GM12891 (cell line): ENCODE measurements at regions not wholly inside any gene's neighbourhood (a gene's known extent, or its start where the extent isn't known, plus 50 kb on each side); places are given as distances from the start of the nearest gene placed in this dataset.

Experiments used
- DNase-seq: peaks from one replicate; pipeline ENCODE4 v3.0.0; 2011; ENCODE audit warnings: low spot score; ENCODE audit not compliant: insufficient read length
- FAIRE-seq: peaks from 2 replicates; lab custom pipeline; 2011; peaks lifted over from hg19 to GRCh38; lab: Jason Lieb, UNC
- PAX5 ChIP-seq: IDR thresholded peaks from 2 replicates; pipeline ENCODE4 v1.6.1; 2011; ENCODE audit warnings: low read length, moderate library complexity, mild to moderate bottlenecking; ENCODE audit not compliant: insufficient read depth, severe bottlenecking
- POLR2A ChIP-seq: IDR thresholded peaks from 2 replicates; pipeline ENCODE4 v1.6.1; 2011; ENCODE audit warnings: low read depth, low read length, control low read depth
- POLR2AphosphoS5 ChIP-seq: IDR thresholded peaks from 2 replicates; pipeline ENCODE4 v1.6.1; 2011; ENCODE audit warnings: low read depth, low read length, control low read depth
- POU2F2 ChIP-seq: IDR thresholded peaks from 2 replicates; pipeline ENCODE4 v1.6.1; 2011; ENCODE audit warnings: low read depth, mild to moderate bottlenecking, control low read depth, low read length, moderate library complexity
- SPI1 ChIP-seq: IDR thresholded peaks from 2 replicates; pipeline ENCODE4 v1.6.1; 2011; ENCODE audit warnings: low read depth, low read length, control low read depth
- TAF1 ChIP-seq: IDR thresholded peaks from 2 replicates; pipeline ENCODE4 v1.6.1; 2011; ENCODE audit warnings: low read depth, low read length, control low read depth

DNA sequence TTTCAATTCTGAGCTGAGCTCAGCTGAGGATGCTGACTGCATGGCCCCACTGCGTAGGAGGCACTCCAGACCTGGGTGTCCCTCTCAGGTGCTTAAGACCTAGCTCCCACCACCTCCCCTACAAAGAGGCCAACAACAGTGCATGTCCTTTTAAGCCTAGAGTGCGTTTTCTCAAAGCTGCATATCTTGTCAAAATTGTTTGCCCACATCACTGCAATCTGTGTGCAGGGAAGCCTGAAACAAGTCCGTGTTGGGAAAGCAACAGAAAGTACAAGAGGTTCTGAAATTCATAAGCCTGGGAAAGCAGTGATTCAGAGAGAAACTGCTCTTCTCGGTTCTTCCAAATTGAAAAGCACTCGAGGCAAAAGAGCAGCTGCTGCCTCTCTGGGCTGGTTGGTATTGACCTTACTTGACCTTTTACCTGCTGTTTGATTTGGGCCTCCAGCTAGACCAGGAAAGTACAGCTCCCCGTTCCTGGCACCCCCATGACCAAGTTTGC, 238.4 kb downstream of the NR2F1-AS1 start:
- FAIRE-seq, result no peak

GRCh38 chr5:93340881-93341280, 240.1 kb downstream of the NR2F1-AS1 start:
- FAIRE-seq, result no peak
- DNase-seq, result no peak
- TF ChIP-seq POLR2AphosphoS5 (no peak), SPI1 (no peak), POU2F2 (no peak), TAF1 (no peak), PAX5 (no peak), POLR2A (no peak)

More for the DNA sequence above, 238.4 kb downstream of the NR2F1-AS1 start:
- no peak for TF ChIP-seq POLR2AphosphoS5
- TF ChIP-seq PAX5, result no peak
- TF ChIP-seq TAF1, result no peak
- no peak for TF ChIP-seq POLR2A
- no peak for TF ChIP-seq POU2F2
- TF ChIP-seq SPI1, result no peak
- no peak for DNase-seq

DNA sequence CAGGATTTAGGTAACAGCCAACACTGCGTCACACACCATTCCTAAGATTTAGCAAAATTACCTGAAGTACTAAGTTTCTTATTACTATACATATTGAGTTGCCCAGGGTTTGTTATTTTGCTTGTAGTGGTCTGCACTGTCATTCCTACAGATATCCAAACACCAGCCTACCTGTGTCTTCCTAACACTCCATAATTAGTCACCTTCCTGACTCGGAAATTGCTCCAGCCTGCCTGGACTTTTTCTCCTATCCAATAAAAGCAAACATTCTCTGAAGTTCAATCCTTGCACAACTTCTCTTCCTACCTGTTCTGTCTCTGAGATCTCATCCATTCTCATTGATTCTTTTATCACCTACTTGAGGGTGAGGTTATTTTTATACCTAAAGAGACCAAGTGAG, 243.9 kb downstream of the NR2F1-AS1 start:
- no peak for DNase-seq
- no peak for TF ChIP-seq PAX5
- no peak for TF ChIP-seq POLR2AphosphoS5
- no peak for TF ChIP-seq SPI1
- no peak for TF ChIP-seq POLR2A
- TF ChIP-seq TAF1, result no peak
- no peak for TF ChIP-seq POU2F2
- FAIRE-seq, result no peak

DNA sequence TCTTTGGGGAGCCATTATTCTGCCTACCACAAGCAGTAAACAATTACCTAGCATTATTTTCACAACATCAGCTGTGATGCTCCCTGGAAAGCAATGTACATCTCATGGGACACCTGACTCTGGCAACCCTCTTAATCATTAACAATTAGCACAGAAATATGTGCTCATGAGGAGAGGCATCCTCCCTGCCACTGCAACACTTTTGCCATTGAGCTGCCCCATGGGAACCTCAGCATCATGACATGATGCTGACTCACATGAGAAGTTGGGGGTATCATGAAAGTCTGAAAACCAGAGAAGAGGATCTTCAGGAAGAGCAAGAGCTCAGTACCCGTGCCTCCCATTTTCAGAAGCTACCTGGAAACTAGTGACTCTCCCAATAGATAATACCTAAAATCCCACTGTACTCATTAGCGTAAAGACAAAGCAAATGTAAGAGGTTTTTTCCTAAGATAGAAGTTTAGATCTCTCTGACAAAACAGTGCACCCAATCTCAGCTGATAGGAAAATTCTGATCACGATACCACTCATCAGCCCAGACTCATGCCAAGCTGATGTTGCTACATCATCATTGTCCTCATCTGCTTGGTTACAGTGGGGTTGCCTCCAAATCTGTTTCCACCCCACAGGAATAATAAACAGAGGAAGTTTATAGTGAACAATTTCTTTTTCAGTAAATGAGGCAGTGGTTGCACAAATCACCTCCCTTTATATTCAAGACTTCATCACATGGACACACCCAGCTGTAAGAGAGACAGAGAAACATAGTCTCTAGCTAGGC, 244.5 kb downstream of the NR2F1-AS1 start:
- DNase-seq (no peak), FAIRE-seq (no peak)
- TF ChIP-seq POLR2A (no peak), PAX5 (no peak), POLR2AphosphoS5 (no peak), POU2F2 (no peak), SPI1 (no peak), TAF1 (no peak)

DNA sequence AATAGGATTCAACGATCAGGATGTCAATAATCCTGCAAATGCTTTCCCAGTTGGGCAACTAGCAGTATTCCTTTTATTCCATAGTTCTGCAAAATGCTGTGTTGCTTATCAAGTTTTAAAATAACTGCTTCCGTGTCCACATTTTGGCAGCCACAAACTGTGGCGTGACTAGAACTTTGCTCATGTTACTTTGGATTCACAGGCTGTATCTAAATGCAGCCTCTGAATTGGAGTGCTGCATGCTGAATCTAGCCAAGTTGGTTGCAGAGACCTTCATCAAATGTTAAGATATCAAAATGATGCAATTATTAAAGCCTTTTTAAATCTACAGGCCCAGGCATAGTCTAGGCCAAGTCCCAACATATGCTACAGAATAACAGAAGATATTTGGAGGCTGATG, 249.2 kb downstream of the NR2F1-AS1 start:
- DNase-seq (no peak), FAIRE-seq (no peak)
- TF ChIP-seq POU2F2, result no peak
- no peak for TF ChIP-seq PAX5
- no peak for TF ChIP-seq SPI1
- TF ChIP-seq TAF1, result no peak
- no peak for TF ChIP-seq POLR2AphosphoS5
- TF ChIP-seq POLR2A, result no peak

DNA sequence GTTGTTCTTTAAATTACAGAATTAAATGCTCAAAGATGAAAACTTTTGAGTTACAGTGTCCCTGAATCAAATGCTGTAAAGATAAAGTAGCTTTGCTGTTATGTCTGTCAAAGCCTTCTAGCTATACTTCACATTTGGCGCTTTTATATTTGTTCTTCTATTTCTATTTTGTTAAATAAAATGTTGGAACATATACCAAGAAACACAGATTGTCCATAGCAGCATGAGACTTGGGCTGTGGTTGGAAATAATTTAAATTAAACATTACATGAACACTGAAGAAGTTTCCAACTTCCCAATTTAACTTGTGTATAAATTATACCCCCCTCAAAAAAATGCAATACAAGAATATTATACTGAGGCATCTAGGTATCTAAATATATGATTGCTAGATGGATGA, 249.8 kb downstream of the NR2F1-AS1 start:
- FAIRE-seq, result no peak

GRCh38 chr5:93330506-93330905, 250.5 kb downstream of the NR2F1-AS1 start:
- no peak for FAIRE-seq
- TF ChIP-seq SPI1 (no peak), PAX5 (no peak), POU2F2 (no peak), POLR2AphosphoS5 (no peak), POLR2A (no peak), TAF1 (no peak)
- no peak for DNase-seq

More for the DNA sequence above, 249.8 kb downstream of the NR2F1-AS1 start:
- TF ChIP-seq POU2F2 (no peak), PAX5 (no peak), TAF1 (no peak)
- DNase-seq, result no peak

DNA sequence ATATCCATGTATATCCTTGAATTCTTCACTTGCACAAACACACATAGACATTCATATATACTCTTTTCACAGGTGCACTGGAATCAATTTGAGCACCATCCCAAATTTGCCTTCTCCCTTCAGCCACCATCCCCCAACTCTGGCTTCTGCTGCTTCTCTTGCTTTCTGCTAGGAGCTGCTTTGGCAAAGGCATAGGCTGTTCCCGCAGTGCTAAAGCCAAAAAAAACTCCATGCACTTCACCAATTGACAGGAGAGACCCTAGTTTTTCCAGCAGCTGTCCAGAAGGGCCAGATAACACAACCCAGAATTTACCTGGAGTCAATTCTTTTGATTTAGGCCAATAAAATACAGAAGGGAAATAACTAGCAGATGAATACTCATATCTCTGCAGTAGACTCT, 251.3 kb downstream of the NR2F1-AS1 start:
- FAIRE-seq (no peak), DNase-seq (no peak)
- no peak for TF ChIP-seq SPI1
- no peak for TF ChIP-seq POU2F2
- no peak for TF ChIP-seq POLR2A
- TF ChIP-seq POLR2AphosphoS5, result no peak
- TF ChIP-seq TAF1, result no peak
- no peak for TF ChIP-seq PAX5

DNA sequence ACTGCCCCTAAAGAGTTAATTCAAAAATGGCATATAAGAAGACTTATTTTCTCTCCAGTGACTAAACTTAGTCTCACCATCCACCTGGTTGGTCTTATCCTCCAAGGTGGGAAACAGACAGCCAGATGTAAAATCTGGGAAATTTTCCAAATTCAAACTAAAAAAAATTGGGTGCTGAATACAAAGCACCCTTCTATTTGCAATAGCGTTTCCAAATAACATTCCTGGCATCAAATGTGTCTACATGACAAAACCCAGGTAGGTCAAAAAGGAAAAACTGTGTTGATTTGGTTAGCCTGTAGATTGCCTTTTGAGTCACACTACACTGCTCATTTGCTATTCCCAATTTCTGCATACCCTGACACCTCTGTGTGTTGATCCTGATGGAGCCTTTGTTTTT, 252.2 kb downstream of the NR2F1-AS1 start:
- TF ChIP-seq PAX5, result no peak
- TF ChIP-seq SPI1, result no peak
- no peak for TF ChIP-seq POLR2A
- no peak for TF ChIP-seq POLR2AphosphoS5
- TF ChIP-seq POU2F2, result no peak
- TF ChIP-seq TAF1, result no peak
- FAIRE-seq (no peak), DNase-seq (no peak)

DNA sequence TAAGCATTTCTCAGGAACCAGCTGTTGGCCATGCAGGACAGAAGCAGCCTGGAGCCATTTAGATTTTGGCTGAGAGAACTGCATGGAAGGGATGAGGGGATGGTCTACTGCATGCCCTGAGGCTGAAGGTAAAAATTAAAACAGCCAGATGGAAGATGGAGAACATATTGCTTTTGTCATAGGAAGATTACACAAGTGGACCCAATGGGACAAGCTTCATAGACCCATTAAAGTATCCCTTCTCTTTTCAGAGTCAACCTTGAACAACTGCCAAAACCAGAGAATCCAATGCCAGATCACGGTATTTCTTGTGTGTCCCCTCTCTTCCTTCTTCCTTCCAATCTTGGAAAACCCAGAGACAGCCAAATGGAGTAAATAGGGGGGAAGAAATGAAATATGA, 253.4 kb downstream of the NR2F1-AS1 start:
- TF ChIP-seq TAF1 (no peak), POLR2A (no peak), SPI1 (no peak), POU2F2 (no peak)
- FAIRE-seq, result no peak

More for the DNA sequence above, 253.4 kb downstream of the NR2F1-AS1 start:
- no peak for DNase-seq
